VCaP (cell line): ENCODE measurements at regions not wholly inside any gene's neighbourhood (a gene's known extent, or its start where the extent isn't known, plus 50 kb on each side); places are given as distances from the start of the nearest gene placed in this dataset.

Source experiments
- H3K27ac ChIP-seq: fragments of 450-650 bp; 2 replicates; pipeline ENCODE4 v1.5.1; 2017
- TF ChIP-seq, protein P1 (sequence below): fragments of 450-650 bp; conservative IDR thresholded peaks from 2 replicates; pipeline ENCODE4 v1.5.1; 2017; ENCODE audit warnings: mild to moderate bottlenecking, moderate library complexity

DNA sequence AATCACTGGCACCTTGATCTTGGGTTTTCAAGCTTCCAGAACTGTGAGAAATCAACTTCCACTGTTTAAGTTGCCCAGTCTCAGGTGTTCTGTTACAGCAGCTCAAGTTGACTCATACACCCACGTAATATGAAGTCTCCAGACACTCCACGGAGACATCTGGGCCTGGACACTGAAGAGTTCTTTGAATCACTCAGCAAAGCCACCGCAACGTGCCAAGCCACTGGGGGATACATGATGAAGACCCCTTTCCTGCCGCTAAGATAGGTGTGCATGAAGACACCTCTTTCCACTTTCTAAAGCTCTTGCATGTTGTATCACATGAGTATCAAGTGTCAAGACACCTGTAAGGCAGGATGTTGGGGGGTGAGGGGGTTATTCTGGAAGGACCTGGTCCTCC, 311.7 kb upstream of the RTL1 start:
- H3K27ac ChIP-seq: no peak overlapping the region
- TF ChIP-seq, protein P1, sequence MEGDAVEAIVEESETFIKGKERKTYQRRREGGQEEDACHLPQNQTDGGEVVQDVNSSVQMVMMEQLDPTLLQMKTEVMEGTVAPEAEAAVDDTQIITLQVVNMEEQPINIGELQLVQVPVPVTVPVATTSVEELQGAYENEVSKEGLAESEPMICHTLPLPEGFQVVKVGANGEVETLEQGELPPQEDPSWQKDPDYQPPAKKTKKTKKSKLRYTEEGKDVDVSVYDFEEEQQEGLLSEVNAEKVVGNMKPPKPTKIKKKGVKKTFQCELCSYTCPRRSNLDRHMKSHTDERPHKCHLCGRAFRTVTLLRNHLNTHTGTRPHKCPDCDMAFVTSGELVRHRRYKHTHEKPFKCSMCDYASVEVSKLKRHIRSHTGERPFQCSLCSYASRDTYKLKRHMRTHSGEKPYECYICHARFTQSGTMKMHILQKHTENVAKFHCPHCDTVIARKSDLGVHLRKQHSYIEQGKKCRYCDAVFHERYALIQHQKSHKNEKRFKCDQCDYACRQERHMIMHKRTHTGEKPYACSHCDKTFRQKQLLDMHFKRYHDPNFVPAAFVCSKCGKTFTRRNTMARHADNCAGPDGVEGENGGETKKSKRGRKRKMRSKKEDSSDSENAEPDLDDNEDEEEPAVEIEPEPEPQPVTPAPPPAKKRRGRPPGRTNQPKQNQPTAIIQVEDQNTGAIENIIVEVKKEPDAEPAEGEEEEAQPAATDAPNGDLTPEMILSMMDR: no peak

DNA sequence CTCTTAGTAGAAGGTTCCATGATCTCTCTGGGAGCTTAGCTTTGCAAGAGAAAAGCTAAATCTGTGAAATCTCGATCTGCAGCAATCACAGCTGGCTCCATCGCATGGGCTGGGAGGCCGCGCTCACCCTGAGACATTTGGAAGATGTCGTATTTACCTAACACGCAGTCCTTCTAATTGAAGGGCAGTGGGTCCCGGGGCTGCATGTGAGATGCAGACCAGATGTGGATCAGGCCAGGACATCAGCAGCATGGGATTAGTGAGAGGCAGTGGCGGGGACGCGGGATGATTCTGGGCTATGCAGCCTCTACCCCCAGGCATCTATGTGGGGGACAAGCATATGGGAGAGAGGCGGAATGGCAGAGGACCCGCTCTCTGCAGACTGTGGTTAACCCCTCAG, 312.4 kb upstream of the RTL1 start:
- TF ChIP-seq, protein P1: no peak
- H3K27ac ChIP-seq: no peak overlapping the region

DNA sequence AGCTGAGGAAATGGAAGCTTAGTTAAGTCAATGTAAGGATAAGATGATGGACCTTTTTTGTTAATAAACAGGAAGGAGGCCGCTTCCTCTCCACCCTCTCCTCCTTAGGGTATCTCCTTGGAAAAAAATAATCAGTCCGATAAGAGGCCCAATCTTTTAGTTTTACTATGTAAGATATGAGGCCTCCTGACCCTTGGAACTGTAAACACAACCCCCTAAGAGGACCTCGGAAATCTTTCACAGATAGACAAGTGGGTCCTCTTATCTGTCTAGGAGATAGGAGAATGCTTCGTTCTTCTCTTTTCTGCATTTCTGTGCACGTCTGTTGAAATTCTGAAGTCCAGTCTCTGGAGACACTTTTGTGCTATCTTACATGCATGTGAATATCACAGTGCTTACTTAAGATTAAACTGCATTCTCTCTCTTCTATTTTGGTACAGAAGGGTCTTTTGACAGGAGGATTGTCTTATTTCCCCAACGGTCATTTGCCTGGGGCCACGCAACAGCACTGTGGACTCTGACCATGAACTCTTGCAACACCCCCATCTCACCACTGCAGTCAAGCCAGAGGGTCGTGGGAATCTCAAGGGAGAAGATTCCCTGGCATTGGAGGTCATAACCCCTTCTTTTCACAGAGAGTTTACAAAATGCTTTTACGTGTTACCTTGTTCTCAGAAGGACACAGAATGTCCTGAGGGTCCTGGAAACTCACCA, 313.0 kb upstream of the RTL1 start:
- no peak overlapping the region for H3K27ac ChIP-seq
- TF ChIP-seq, protein P1: no peak

DNA sequence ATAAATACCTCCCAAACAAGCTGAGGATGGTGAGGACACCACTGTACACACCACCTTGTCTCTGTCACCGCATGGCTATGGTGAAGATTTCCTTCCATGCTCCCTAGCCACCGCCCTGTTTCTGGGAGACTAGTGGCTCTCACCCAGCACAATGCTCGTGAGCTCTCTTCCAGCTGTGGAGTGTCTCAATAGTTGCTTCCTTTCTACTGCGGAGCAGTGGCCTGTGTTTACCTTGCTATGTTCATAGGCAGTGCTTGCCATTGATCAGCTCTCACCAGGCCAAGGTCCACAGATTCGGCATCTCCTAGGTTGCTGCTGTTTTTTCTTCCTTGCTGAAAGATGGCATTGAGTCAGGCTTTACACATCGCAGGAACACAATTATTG, 313.6 kb upstream of the RTL1 start:
- no peak overlapping the region for H3K27ac ChIP-seq
- TF ChIP-seq, protein P1: no peak

DNA sequence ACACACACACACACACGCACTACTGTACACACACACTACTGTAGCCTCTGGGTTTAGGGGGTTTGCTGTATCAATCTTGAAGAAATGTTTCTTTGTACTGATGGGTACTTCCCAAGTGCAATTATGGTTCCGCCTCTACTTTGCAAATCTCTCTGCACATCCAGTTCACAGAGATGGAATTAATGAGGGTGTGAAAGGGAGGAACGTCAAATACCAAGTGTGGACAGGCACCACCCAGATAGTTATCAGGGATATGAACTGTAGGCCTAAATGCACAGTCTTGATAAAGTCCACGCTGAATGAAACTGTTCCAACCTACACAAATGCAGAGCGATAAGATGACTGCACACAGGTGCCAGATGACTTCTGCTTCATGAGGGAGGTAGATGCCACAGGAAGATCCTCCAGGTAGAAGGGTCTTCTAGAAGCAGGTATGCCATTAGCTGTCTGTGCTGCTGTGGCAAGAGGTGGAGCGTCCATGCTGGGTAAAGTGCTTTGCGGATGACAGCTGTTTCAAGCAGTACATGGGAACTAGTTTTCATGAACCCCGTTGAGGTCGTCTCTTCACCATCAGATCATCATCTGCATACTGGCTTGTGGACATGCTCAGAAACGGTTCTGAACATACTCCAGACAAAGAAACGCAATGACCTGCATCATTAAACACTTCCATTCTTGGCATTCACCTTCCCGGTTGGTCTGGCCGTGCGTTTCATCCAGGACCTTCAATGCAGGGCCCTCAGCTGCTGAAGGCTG, 314.3 kb upstream of the RTL1 start:
- no peak overlapping the region for H3K27ac ChIP-seq
- TF ChIP-seq, protein P1: no peak

DNA sequence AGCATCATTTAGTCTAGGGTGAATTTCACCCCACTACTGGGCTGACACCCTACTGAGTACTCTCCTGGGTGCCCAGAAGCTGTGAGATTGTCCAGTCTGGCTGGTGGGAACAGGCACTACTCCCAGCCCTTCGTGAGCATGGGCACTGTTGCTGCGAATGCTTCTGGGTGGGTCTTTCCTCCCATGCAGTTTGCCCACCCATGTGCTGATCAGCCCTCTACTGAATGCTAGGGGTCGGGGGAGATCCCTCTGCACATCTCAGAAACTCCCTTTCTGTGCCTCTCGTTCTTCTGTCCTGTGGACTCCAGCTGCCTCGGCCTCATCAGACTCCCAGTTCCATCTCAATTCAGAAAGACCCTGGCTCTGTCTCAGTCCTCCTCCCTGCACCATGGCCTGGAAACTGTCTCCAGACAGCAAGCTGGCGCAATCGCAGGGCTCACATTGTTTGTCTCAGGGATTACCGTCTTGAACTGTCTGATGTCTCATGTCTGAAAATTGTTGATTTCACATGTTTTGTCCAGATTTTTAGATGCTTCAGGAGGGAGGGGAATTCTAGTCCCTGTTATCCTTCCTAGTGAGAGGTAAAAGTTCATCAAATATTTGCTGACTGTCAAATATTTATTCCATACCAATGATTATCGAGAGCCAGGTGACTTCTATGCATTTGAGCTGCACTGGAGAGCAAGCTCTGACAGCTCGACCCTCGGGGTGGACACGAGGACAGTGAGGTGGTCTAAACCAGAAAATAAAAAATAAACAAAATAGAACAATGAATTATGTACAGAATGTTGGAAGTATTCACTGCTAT, 316.6 kb upstream of the RTL1 start:
- TF ChIP-seq, protein P1: no peak
- H3K27ac ChIP-seq: no peak overlapping the region

DNA sequence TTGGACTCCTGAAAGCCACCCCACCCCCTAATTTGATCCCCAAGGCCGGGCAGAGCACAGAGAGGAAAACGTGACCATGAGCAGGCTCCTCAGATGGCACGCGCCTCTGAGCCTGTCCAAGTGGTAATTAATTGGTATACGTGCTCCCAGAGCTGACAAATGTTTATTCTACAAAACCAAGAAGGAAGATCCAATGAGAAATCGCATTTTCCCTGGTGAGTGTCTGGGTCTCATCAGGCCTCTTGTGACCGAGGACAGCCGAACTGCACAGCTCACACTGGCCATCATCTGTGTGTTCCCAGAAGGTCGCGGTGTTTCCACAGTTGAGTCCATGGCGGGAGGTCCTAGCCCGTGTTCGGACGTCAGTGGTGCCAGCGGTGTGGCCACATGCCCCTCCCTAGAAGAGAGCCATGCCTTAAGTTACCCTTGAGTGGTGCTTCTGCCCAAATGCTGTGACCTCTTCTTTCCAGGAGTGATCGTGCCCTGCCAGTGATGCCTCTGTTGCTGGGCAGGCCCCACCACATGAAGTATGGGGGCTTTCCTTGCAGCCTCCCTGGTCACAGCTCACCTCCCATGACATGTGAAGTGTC, 317.5 kb upstream of the RTL1 start:
- no peak overlapping the region for H3K27ac ChIP-seq
- TF ChIP-seq, protein P1: no peak
